AG04450 (cell line): ENCODE measurements at regions not wholly inside any gene's neighbourhood (a gene's known extent, or its start where the extent isn't known, plus 50 kb on each side); places are given as distances from the start of the nearest gene placed in this dataset.

Source experiments
- CTCF ChIA-PET: fragments of 300-600, 350-600 bp; formaldehyde crosslinking; extraction: SDS; loops from one replicate; lab custom pipeline; 2022; ENCODE audit warnings: antibody characterized with exemption, inconsistent platforms; lab: Charles Lee
- POLR2A ChIA-PET: fragments of 350-600 bp; formaldehyde crosslinking; extraction: SDS; loops from one replicate; lab custom pipeline; 2021; ENCODE audit warnings: antibody characterized with exemption, inconsistent platforms; lab: Yijun Ruan, JAX
- DNase-seq: peaks from one replicate; pipeline ENCODE4 v3.0.0-alpha.2; 2011; ENCODE audit warnings: low read depth, low spot score
- H3K27ac ChIP-seq: one replicate; pipeline ENCODE4 v1.5.1; 2012; ENCODE audit warnings: low read depth, low read length, control low read depth
- H3K27me3 ChIP-seq: one replicate; pipeline ENCODE4 v1.6.0; 2012; ENCODE audit warnings: low read length; ENCODE audit not compliant: control insufficient read depth, insufficient read depth
- H3K4me3 ChIP-seq: 2 replicates; pipeline ENCODE4 v1.5.1; 2011; ENCODE audit warnings: mild to moderate bottlenecking, low read depth, low read length, control low read depth
- H3K9me3 ChIP-seq: 2 replicates; pipeline ENCODE4 v1.5.1; 2012; ENCODE audit warnings: low read length; ENCODE audit not compliant: control insufficient read depth, insufficient read depth
- CTCF ChIP-seq: IDR thresholded peaks from 2 replicates; pipeline ENCODE4 v1.5.1; 2011; ENCODE audit warnings: low read depth, low read length, control low read depth, inconsistent platforms

- DNase-seq: no peak
- no peak for TF ChIP-seq CTCF
Measured at GRCh38 chr13:112185466-112185865, 118.5 kb downstream of the SOX1 start.

GRCh38 chr13:112186091-112186490 lies 119.1 kb downstream of the SOX1 start:
- no peak for TF ChIP-seq CTCF
- Histone ChIP-seq H3K4me3 (no peak overlapping the region), H3K9me3 (peaks cover 75% of the 10 kb centered on the region), H3K27ac (no peak overlapping the region), H3K27me3 (no peaks in the 10 kb centered on the region)
- POLR2A ChIA-PET: no interaction called here
- DNase-seq: no peak
- CTCF ChIA-PET: no interaction called here

More at GRCh38 chr13:112185466-112185865, 118.5 kb downstream of the SOX1 start:
- H3K27ac ChIP-seq: no peak overlapping the region
- POLR2A ChIA-PET: no interaction called here
- no peak overlapping the region for H3K4me3 ChIP-seq
- CTCF ChIA-PET: no interaction called here
- peaks cover 81% of the 10 kb centered on the region for H3K9me3 ChIP-seq
- no peaks in the 10 kb centered on the region for H3K27me3 ChIP-seq

GRCh38 chr13:112187527-112188297 lies 120.8 kb downstream of the SOX1 start:
- ChIA-PET POLR2A (no interaction called here), CTCF (no interaction called here)
- Histone ChIP-seq H3K27me3 (no peaks in the 10 kb centered on the region), H3K9me3 (peaks cover 61% of the 10 kb centered on the region), H3K27ac (no peak overlapping the region), H3K4me3 (no peak overlapping the region)
- no peak for TF ChIP-seq CTCF
- no peak for DNase-seq

DNA sequence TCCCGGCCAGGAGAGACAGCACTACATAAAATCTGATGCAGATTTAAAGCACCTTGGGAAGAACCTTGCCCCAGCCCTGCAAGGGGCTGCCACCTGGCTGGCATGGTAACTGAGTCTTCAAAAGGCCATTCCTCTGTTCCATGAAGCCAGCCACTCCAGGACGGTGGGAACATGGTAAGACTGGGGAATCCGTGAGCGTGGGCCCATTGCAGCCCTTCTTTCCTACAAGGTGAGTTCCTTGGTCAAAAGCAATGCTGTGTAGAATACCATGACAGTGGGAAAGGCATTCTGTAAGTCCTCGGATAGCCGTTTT lies 121.3 kb downstream of the SOX1 start:
- Histone ChIP-seq H3K27me3 (no peaks in the 10 kb centered on the region), H3K27ac (no peak overlapping the region), H3K4me3 (no peak overlapping the region), H3K9me3 (peaks cover 56% of the 10 kb centered on the region)
- ChIA-PET CTCF (no interaction called here), POLR2A (no interaction called here)
- DNase-seq: no peak
- TF ChIP-seq CTCF: no peak

DNA sequence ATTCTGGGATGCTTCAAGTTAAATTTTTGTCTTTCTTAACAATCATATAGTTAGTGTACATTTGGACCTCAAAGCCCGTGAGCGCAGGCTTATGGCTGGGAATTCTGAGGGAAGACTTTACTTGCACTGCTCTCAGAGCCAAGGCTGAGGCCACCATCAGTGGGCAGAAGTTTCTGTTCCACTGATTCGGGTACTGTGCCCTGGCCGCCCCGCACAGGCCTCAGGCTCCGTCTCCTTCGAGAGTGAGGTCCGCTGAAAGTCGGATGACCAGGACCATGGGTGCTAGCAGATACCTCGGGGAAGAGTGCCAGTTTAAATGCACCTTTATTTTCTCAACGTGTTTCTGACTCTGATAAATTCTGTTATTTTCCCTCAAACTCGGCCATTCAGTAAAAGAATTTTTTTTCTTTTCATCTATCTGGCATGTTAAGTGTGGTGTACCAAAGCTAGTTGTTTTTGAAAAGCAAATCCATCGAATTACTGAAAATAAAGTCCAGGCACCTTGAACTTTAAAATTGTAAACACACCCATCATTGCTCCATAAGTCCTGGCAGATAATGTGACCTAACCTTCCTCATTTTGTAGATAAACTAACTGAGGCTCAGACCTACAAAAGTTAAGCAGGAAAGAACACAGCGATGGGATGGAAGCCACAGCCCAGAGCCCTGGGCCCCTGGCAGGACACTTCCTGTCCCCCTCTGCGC lies 126.7 kb downstream of the SOX1 start:
- Histone ChIP-seq H3K4me3 (no peak overlapping the region), H3K27ac (no peak overlapping the region), H3K27me3 (no peaks in the 10 kb centered on the region), H3K9me3 (peaks cover 44% of the 10 kb centered on the region)
- DNase-seq: no peak
- no peak for TF ChIP-seq CTCF
- ChIA-PET POLR2A (no interaction called here), CTCF (interaction anchor here (0.6 kb wide), 1 partner anchor 192 kb away, joined by 3 read pairs; no protein-coding TSS in a partner anchor)
